DND-41 (cell line): ENCODE measurements at regions not wholly inside any gene's neighbourhood (a gene's known extent, or its start where the extent isn't known, plus 50 kb on each side); places are given as distances from the start of the nearest gene placed in this dataset.

Source experiments
- EZH2 ChIP-seq: IDR thresholded peaks from 3 replicates; pipeline ENCODE4 v1.6.1; 2012; ENCODE audit warnings: borderline replicate concordance, low read depth, mild to moderate bottlenecking, moderate library complexity, low read length, inconsistent platforms; ENCODE audit not compliant: severe bottlenecking
- TF ChIP-seq, protein P1 (sequence below): IDR thresholded peaks from 2 replicates; pipeline ENCODE4 v1.5.1; 2012; ENCODE audit warnings: borderline replicate concordance, low read length, moderate library complexity, mild to moderate bottlenecking; ENCODE audit not compliant: poor library complexity, severe bottlenecking; ENCODE audit errors: extremely low read depth

DNA sequence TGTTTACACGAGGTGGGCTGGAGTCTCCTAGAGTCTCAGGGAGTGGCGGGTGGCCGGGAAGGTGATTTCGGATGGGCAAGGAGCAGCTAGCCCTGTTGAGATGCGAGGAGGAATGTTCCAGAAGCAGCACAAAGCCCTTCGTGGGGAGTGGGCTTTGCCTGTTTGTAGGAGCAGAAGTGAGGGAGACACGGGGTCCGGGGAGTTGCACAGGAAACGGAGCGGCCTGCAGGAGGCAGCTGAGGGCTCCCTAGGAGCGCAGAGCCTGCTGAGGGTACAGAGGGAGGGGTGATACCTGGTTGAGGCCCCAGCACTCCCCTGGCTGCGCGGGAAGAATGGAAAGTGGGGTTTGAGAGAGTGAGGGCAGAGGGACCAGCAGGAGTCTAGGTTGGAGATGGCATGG, 847.2 kb downstream of the TBC1D22A start:
- TF ChIP-seq, protein P1, sequence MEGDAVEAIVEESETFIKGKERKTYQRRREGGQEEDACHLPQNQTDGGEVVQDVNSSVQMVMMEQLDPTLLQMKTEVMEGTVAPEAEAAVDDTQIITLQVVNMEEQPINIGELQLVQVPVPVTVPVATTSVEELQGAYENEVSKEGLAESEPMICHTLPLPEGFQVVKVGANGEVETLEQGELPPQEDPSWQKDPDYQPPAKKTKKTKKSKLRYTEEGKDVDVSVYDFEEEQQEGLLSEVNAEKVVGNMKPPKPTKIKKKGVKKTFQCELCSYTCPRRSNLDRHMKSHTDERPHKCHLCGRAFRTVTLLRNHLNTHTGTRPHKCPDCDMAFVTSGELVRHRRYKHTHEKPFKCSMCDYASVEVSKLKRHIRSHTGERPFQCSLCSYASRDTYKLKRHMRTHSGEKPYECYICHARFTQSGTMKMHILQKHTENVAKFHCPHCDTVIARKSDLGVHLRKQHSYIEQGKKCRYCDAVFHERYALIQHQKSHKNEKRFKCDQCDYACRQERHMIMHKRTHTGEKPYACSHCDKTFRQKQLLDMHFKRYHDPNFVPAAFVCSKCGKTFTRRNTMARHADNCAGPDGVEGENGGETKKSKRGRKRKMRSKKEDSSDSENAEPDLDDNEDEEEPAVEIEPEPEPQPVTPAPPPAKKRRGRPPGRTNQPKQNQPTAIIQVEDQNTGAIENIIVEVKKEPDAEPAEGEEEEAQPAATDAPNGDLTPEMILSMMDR = no peak
- TF ChIP-seq EZH2 = no peak
